ENCODE measurements at regions not wholly inside any gene's neighbourhood (a gene's known extent, or its start where the extent isn't known, plus 50 kb on each side); places are given as distances from the start of the nearest gene placed in this dataset.

- H3K4me3 ChIP-seq (ENCODE audit: low read depth in 2 of 2, low read length in 2 of 2), result no peak overlapping the region
- BruUV-seq (replicated peaks), result no TSS peak
- H3K27me3 ChIP-seq (ENCODE audit: control insufficient read depth, insufficient read depth, low read length), result no peaks in the 10 kb centered on the region
- intact Hi-C loops (cut with micrococcal nuclease; ENCODE audit: unreplicated experiment) (no loop called here), in situ Hi-C loops (cut with HindIII; ENCODE audit: low pct_unique_long_range_greater_than_20kb, low sequenced_read_pairs) (no loop called here)
- H3K27ac ChIP-seq (ENCODE audit: low read length), result no peak overlapping the region
- no peaks in the 10 kb centered on the region for H3K4me1 ChIP-seq (ENCODE audit: control insufficient read depth, insufficient read depth, low read length)
- ATAC-seq, result no peak
- CTCF ChIA-PET, result no interaction called here
- DNase-seq (ENCODE audit: low read depth, low spot score), result no peak
- POLR2A ChIA-PET, result no interaction called here
- TF ChIP-seq TCF7L2 (IDR thresholded peaks at IDR 0.05; ENCODE audit: low read depth, low read length) (no peak), SIN3A (IDR thresholded peaks at IDR 0.05; ENCODE audit: borderline replicate concordance, insufficient read depth, low read depth, low read length) (no peak), POLR2AphosphoS5 (IDR thresholded peaks at IDR 0.05; ENCODE audit: low read depth, low read length) (no peak), CTCF (IDR thresholded peaks at IDR 0.05) (no peak)
- TF ChIP-seq, protein P1, sequence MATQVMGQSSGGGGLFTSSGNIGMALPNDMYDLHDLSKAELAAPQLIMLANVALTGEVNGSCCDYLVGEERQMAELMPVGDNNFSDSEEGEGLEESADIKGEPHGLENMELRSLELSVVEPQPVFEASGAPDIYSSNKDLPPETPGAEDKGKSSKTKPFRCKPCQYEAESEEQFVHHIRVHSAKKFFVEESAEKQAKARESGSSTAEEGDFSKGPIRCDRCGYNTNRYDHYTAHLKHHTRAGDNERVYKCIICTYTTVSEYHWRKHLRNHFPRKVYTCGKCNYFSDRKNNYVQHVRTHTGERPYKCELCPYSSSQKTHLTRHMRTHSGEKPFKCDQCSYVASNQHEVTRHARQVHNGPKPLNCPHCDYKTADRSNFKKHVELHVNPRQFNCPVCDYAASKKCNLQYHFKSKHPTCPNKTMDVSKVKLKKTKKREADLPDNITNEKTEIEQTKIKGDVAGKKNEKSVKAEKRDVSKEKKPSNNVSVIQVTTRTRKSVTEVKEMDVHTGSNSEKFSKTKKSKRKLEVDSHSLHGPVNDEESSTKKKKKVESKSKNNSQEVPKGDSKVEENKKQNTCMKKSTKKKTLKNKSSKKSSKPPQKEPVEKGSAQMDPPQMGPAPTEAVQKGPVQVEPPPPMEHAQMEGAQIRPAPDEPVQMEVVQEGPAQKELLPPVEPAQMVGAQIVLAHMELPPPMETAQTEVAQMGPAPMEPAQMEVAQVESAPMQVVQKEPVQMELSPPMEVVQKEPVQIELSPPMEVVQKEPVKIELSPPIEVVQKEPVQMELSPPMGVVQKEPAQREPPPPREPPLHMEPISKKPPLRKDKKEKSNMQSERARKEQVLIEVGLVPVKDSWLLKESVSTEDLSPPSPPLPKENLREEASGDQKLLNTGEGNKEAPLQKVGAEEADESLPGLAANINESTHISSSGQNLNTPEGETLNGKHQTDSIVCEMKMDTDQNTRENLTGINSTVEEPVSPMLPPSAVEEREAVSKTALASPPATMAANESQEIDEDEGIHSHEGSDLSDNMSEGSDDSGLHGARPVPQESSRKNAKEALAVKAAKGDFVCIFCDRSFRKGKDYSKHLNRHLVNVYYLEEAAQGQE (IDR thresholded peaks at IDR 0.05; ENCODE audit: insufficient read depth in 1 of 2, low read depth in 2 of 2, low read length in 1 of 2), result no peak
- no peaks in the 10 kb centered on the region for H3K36me3 ChIP-seq (ENCODE audit: control insufficient read depth, insufficient read depth, low read length)
- no peaks in the 10 kb centered on the region; the same call in 1 of the 2 replicates for H3K9me3 ChIP-seq (ENCODE audit: control insufficient read depth, insufficient read depth, low read depth, low read length)
Measured at GRCh38 chr9:31639451-31639850, 745.0 kb upstream of the ACO1 start.

GRCh38 chr9:31669311-31669710 lies 715.1 kb upstream of the ACO1 start:
- no peak for DNase-seq (ENCODE audit: low read depth, low spot score)
- no peaks in the 10 kb centered on the region for H3K36me3 ChIP-seq (ENCODE audit: control insufficient read depth, insufficient read depth, low read length)
- H3K4me1 ChIP-seq (ENCODE audit: control insufficient read depth, insufficient read depth, low read length), result no peaks in the 10 kb centered on the region
- intact Hi-C loops (cut with micrococcal nuclease; ENCODE audit: unreplicated experiment) (no loop called here), in situ Hi-C loops (cut with HindIII; ENCODE audit: low pct_unique_long_range_greater_than_20kb, low sequenced_read_pairs) (no loop called here)
- BruUV-seq (replicated peaks), result no TSS peak
- ChIA-PET CTCF (no interaction called here), POLR2A (no interaction called here)
- ATAC-seq, result no peak
- no peak for TF ChIP-seq TCF7L2 (IDR thresholded peaks at IDR 0.05; ENCODE audit: low read depth, low read length)
- TF ChIP-seq SIN3A (IDR thresholded peaks at IDR 0.05; ENCODE audit: borderline replicate concordance, insufficient read depth, low read depth, low read length), result no peak
- no peak for TF ChIP-seq CTCF (IDR thresholded peaks at IDR 0.05)
- TF ChIP-seq, protein P1 (IDR thresholded peaks at IDR 0.05; ENCODE audit: insufficient read depth in 1 of 2, low read depth in 2 of 2, low read length in 1 of 2), result no peak
- TF ChIP-seq POLR2AphosphoS5 (IDR thresholded peaks at IDR 0.05; ENCODE audit: low read depth, low read length), result no peak
- no peaks in the 10 kb centered on the region for H3K9me3 ChIP-seq (ENCODE audit: control insufficient read depth, insufficient read depth, low read depth, low read length)
- no peak overlapping the region for H3K4me3 ChIP-seq (ENCODE audit: low read depth in 2 of 2, low read length in 2 of 2)
- no peak overlapping the region for H3K27ac ChIP-seq (ENCODE audit: low read length)
- H3K27me3 ChIP-seq (ENCODE audit: control insufficient read depth, insufficient read depth, low read length), result no peaks in the 10 kb centered on the region
